ENCODE measurements at regions not wholly inside any gene's neighbourhood (a gene's known extent, or its start where the extent isn't known, plus 50 kb on each side); places are given as distances from the start of the nearest gene placed in this dataset.

- H3K4me2 ChIP-seq, result no peak overlapping the region
- DNase-seq (ENCODE audit: low spot score) (no peak), ATAC-seq (no peak)
- no peaks in the 10 kb centered on the region for H3K36me3 ChIP-seq (ENCODE audit: insufficient read depth)
- Mint-ChIP-seq H3K9me3 (peaks cover 19% of the 10 kb centered on the region), H3K36me3 (ENCODE audit: low read depth) (peaks cover 20% of the 10 kb centered on the region), H3K27ac (peak overlapping the region; percentile 25; the same call in 1 of the 2 replicates), H3K4me1 (peaks cover 31% of the 10 kb centered on the region), H3K27me3 (ENCODE audit: insufficient read depth, low read depth, poor library complexity) (peaks cover 1% of the 10 kb centered on the region), H3K4me3 (no peak overlapping the region)
- no peaks in the 10 kb centered on the region for H4K20me1 ChIP-seq (replicated peaks; ENCODE audit: insufficient read depth)
- no peaks in the 10 kb centered on the region for H3K79me2 ChIP-seq (replicated peaks; ENCODE audit: insufficient read depth)
- H3K27ac ChIP-seq (ENCODE audit: low read depth), result no peak overlapping the region
- H2AFZ ChIP-seq, result no peak overlapping the region
- H3K4me1 ChIP-seq (ENCODE audit: insufficient read depth), result peaks cover 20% of the 10 kb centered on the region
- TF ChIP-seq STAT1 (IDR thresholded peaks at IDR 0.05; ENCODE audit: unreplicated experiment), result no peak
- TF ChIP-seq EZH2 (IDR thresholded peaks at IDR 0.05; ENCODE audit: low read depth, unreplicated experiment), result no peak
- no peak for TF ChIP-seq EZH2phosphoT487 (IDR thresholded peaks at IDR 0.05; ENCODE audit: unreplicated experiment)
- TF ChIP-seq POLR2AphosphoS5 (IDR thresholded peaks at IDR 0.05; ENCODE audit: low read depth), result no peak
- no peak for TF ChIP-seq CREB1 (CRISPR knock-in tag; IDR thresholded peaks at IDR 0.05; ENCODE audit: low read depth)
- TF ChIP-seq ZNF462 (CRISPR knock-in tag; IDR thresholded peaks at IDR 0.05), result no peak
- H3F3A ChIP-seq (replicated peaks; ENCODE audit: low read depth), result no peaks in the 10 kb centered on the region
- H3K4me3 ChIP-seq, result no peak overlapping the region
- H3K27me3 ChIP-seq (ENCODE audit: insufficient read depth), result no peaks in the 10 kb centered on the region
- no peaks in the 10 kb centered on the region for H3K9me2 ChIP-seq (ENCODE audit: insufficient read depth)
Observed at GRCh38 chr21:17053321-17053720, 459.5 kb upstream of the CXADR start.

- Mint-ChIP-seq H3K9me3 (no peaks in the 10 kb centered on the region), H3K4me1 (peaks cover 6% of the 10 kb centered on the region; the same call in 2 of the 3 replicates), H3K27me3 (ENCODE audit: insufficient read depth, low read depth, poor library complexity) (no peaks in the 10 kb centered on the region), H3K36me3 (ENCODE audit: low read depth) (no peaks in the 10 kb centered on the region), H3K4me3 (no peak overlapping the region), H3K27ac (no peak overlapping the region; the same call in 1 of the 2 replicates)
- Histone ChIP-seq H3K79me2 (replicated peaks; ENCODE audit: insufficient read depth) (no peaks in the 10 kb centered on the region), H4K20me1 (replicated peaks; ENCODE audit: insufficient read depth) (no peaks in the 10 kb centered on the region), H3K9me2 (ENCODE audit: insufficient read depth) (no peaks in the 10 kb centered on the region), H3K4me2 (no peak overlapping the region), H2AFZ (no peak overlapping the region), H3F3A (replicated peaks; ENCODE audit: low read depth) (no peaks in the 10 kb centered on the region), H3K27me3 (ENCODE audit: insufficient read depth) (no peaks in the 10 kb centered on the region), H3K4me1 (ENCODE audit: insufficient read depth) (no peaks in the 10 kb centered on the region), H3K4me3 (no peak overlapping the region), H3K27ac (ENCODE audit: low read depth) (no peak overlapping the region), H3K36me3 (ENCODE audit: insufficient read depth) (no peaks in the 10 kb centered on the region)
- DNase-seq (ENCODE audit: low spot score) (no peak), ATAC-seq (no peak)
- no peak for TF ChIP-seq EZH2phosphoT487 (IDR thresholded peaks at IDR 0.05; ENCODE audit: unreplicated experiment)
- TF ChIP-seq ZNF331 (CRISPR knock-in tag; IDR thresholded peaks at IDR 0.05; ENCODE audit: low read depth), result no peak
- TF ChIP-seq ETS1 (IDR thresholded peaks at IDR 0.05), result no peak
- no peak for TF ChIP-seq ZNF114 (CRISPR knock-in tag; IDR thresholded peaks at IDR 0.05)
- TF ChIP-seq POLR2AphosphoS5 (IDR thresholded peaks at IDR 0.05; ENCODE audit: low read depth), result no peak
- TF ChIP-seq JUNB (IDR thresholded peaks at IDR 0.05; ENCODE audit: unreplicated experiment), result no peak
- TF ChIP-seq EZH2 (IDR thresholded peaks at IDR 0.05; ENCODE audit: low read depth, unreplicated experiment), result no peak
- no peak for TF ChIP-seq CTCF (conservative IDR thresholded peaks at IDR 0.05; ENCODE audit: low read depth in 2 of 2)
- TF ChIP-seq STAT1 (IDR thresholded peaks at IDR 0.05; ENCODE audit: unreplicated experiment), result no peak
- TF ChIP-seq CREB1 (CRISPR knock-in tag; IDR thresholded peaks at IDR 0.05; ENCODE audit: low read depth), result no peak
Observed at GRCh38 chr21:17059936-17060335, 452.9 kb upstream of the CXADR start.

All from GM23338 (cell line).